ENCODE measurements at regions not wholly inside any gene's neighbourhood (a gene's known extent, or its start where the extent isn't known, plus 50 kb on each side); places are given as distances from the start of the nearest gene placed in this dataset.

GRCh38 chr15:46280762-46281542 is 646.1 kb downstream of the SQOR start:
- CTCF ChIA-PET = no interaction called here
- POLR2A ChIA-PET = no interaction called here
- H3K27me3 ChIP-seq (ENCODE audit: control insufficient read depth, insufficient read depth, low read length) = no peaks in the 10 kb centered on the region
- no TSS peak for BruUV-seq (replicated peaks)
- intact Hi-C loops (cut with micrococcal nuclease; ENCODE audit: unreplicated experiment) (no loop called here), in situ Hi-C loops (cut with HindIII; ENCODE audit: low pct_unique_long_range_greater_than_20kb, low sequenced_read_pairs) (no loop called here)
- no peak overlapping the region for H3K4me3 ChIP-seq (ENCODE audit: low read depth in 2 of 2, low read length in 2 of 2)
- H3K4me1 ChIP-seq (ENCODE audit: control insufficient read depth, insufficient read depth, low read length) = no peaks in the 10 kb centered on the region
- no peaks in the 10 kb centered on the region for H3K36me3 ChIP-seq (ENCODE audit: control insufficient read depth, insufficient read depth, low read length)
- no peaks in the 10 kb centered on the region for H3K9me3 ChIP-seq (ENCODE audit: control insufficient read depth, insufficient read depth, low read depth, low read length)
- TF ChIP-seq CTCF (IDR thresholded peaks at IDR 0.05) (peak; percentile 20; the same call in 1 of the 2 replicates), REST (IDR thresholded peaks at IDR 0.05; ENCODE audit: insufficient read depth in 1 of 2, low read depth in 2 of 2, low read length in 1 of 2) (no peak)
- ATAC-seq = no peak
- no peak for DNase-seq (ENCODE audit: low read depth, low spot score)
- no peak overlapping the region for H3K27ac ChIP-seq (ENCODE audit: low read length)

GRCh38 chr15:46293550-46293949 is 658.7 kb downstream of the SQOR start:
- no peak overlapping the region for H3K27ac ChIP-seq (ENCODE audit: low read length)
- CTCF ChIA-PET = no interaction called here
- H3K36me3 ChIP-seq (ENCODE audit: control insufficient read depth, insufficient read depth, low read length) = no peaks in the 10 kb centered on the region
- POLR2A ChIA-PET = no interaction called here
- no peaks in the 10 kb centered on the region for H3K9me3 ChIP-seq (ENCODE audit: control insufficient read depth, insufficient read depth, low read depth, low read length)
- ATAC-seq = no peak
- in situ Hi-C loops (cut with HindIII; ENCODE audit: low pct_unique_long_range_greater_than_20kb, low sequenced_read_pairs) = loop anchor here (10.0 kb wide), 1 partner anchor 589 kb away; no protein-coding TSS in a partner anchor
- H3K27me3 ChIP-seq (ENCODE audit: control insufficient read depth, insufficient read depth, low read length) = no peaks in the 10 kb centered on the region
- DNase-seq (ENCODE audit: low read depth, low spot score) = no peak
- H3K4me1 ChIP-seq (ENCODE audit: control insufficient read depth, insufficient read depth, low read length) = no peaks in the 10 kb centered on the region
- intact Hi-C loops (cut with micrococcal nuclease; ENCODE audit: unreplicated experiment) = no loop called here
- TF ChIP-seq SIN3A (IDR thresholded peaks at IDR 0.05; ENCODE audit: borderline replicate concordance, insufficient read depth, low read depth, low read length) = no peak
- TF ChIP-seq REST (IDR thresholded peaks at IDR 0.05; ENCODE audit: insufficient read depth in 1 of 2, low read depth in 2 of 2, low read length in 1 of 2) = no peak
- no peak for TF ChIP-seq TCF7L2 (IDR thresholded peaks at IDR 0.05; ENCODE audit: low read depth, low read length)
- no peak for TF ChIP-seq POLR2AphosphoS5 (IDR thresholded peaks at IDR 0.05; ENCODE audit: low read depth, low read length)
- no peak for TF ChIP-seq CTCF (IDR thresholded peaks at IDR 0.05)
- no TSS peak for BruUV-seq (replicated peaks)
- no peak overlapping the region for H3K4me3 ChIP-seq (ENCODE audit: low read depth in 2 of 2, low read length in 2 of 2)
